H1 (cell line): ENCODE measurements at regions not wholly inside any gene's neighbourhood (a gene's known extent, or its start where the extent isn't known, plus 50 kb on each side); places are given as distances from the start of the nearest gene placed in this dataset.

Source experiments
- CTCF ChIA-PET: fragments of 300-600 bp; sonication (Branson Sonifier 250); formaldehyde crosslinking; loops from one replicate; lab custom pipeline; 2021; ENCODE audit not compliant: partially characterized antibody; lab: Charles Lee
- POLR2A ChIA-PET: fragments of 300-600 bp; sonication (Branson Sonifier 250); formaldehyde crosslinking; loops from one replicate; lab custom pipeline; 2021; ENCODE audit warnings: inconsistent platforms; ENCODE audit not compliant: partially characterized antibody; lab: Charles Lee
- DNase-seq, 2 experiments: peaks; one replicate each; pipeline versions ENCODE4 v3.0.0 to v3.0.0-alpha.2; 2010 to 2022; ENCODE audit warnings: low spot score in 2 of 2, low read depth in 1 of 2, mixed read lengths in 1 of 2
- FAIRE-seq: peaks from 2 replicates; lab custom pipeline; 2011; peaks lifted over from hg19 to GRCh38; lab: Jason Lieb, UNC
- H2AFZ ChIP-seq: 2 replicates; pipeline ENCODE4 v1.8.1; 2012; ENCODE audit warnings: low read length, inconsistent platforms
- H2AK5ac ChIP-seq: 2 replicates; pipeline ENCODE4 v1.6.1; 2013; ENCODE audit warnings: low read depth, low read length
- H2BK120ac ChIP-seq: replicated peaks from 2 replicates; pipeline ENCODE3; 2013; ENCODE audit warnings: low read depth, low read length, inconsistent platforms
- H2BK12ac ChIP-seq: 2 replicates; pipeline ENCODE4 v1.6.1; 2013; ENCODE audit warnings: low read depth, low read length
- H2BK15ac ChIP-seq: 2 replicates; pipeline ENCODE4 v1.6.1; 2013; ENCODE audit warnings: low read length
- H2BK20ac ChIP-seq: 2 replicates; pipeline ENCODE4 v1.6.1; 2013; ENCODE audit warnings: low read length
- H2BK5ac ChIP-seq: 2 replicates; pipeline ENCODE4 v1.6.1; 2013; ENCODE audit warnings: low read depth, low read length
- H3K14ac ChIP-seq: 2 replicates; pipeline ENCODE4 v1.6.1; 2013; ENCODE audit warnings: inconsistent platforms; ENCODE audit not compliant: insufficient read length
- H3K18ac ChIP-seq: 2 replicates; pipeline ENCODE4 v1.6.1; 2013; ENCODE audit warnings: low read length; ENCODE audit errors: extremely low read depth
- H3K23ac ChIP-seq: 2 replicates; pipeline ENCODE4 v1.6.1; 2013; ENCODE audit warnings: inconsistent platforms; ENCODE audit not compliant: insufficient read length
- H3K23me2 ChIP-seq: 2 replicates; pipeline ENCODE4 v1.6.1; 2013; ENCODE audit warnings: low read depth, low read length
- H3K27ac ChIP-seq: 2 replicates; pipeline ENCODE4 v1.6.1; 2011; ENCODE audit warnings: low read depth, low read length, inconsistent platforms
- H3K27me3 ChIP-seq, 4 experiments: replicated peaks in 1 of 4; 1 replicate in 1 of 4; 2 replicates in 3 of 4; pipeline versions ENCODE4 v1.6.1 to v1.8.1; 2011 to 2013; ENCODE audit warnings: low read length in 3 of 4, mild to moderate bottlenecking in 3 of 4, inconsistent platforms in 2 of 4, mixed read lengths in 2 of 4, moderate library complexity in 1 of 4; ENCODE audit not compliant: control insufficient read depth in 3 of 4, insufficient read depth in 3 of 4; ENCODE audit errors: extremely low read depth in 1 of 4
- H3K36me3 ChIP-seq, 4 experiments: 2 replicates each; pipeline versions ENCODE4 v1.6.1 to v1.8.1; 2011 to 2013; ENCODE audit warnings: mild to moderate bottlenecking in 4 of 4, low read length in 3 of 4, moderate library complexity in 2 of 4, control low read depth in 1 of 4, inconsistent platforms in 1 of 4; ENCODE audit not compliant: insufficient read depth in 4 of 4, control insufficient read depth in 2 of 4
- H3K4ac ChIP-seq: replicated peaks from 2 replicates; pipeline ENCODE3; 2013; ENCODE audit warnings: low read length, low read depth, mixed read lengths, inconsistent platforms; ENCODE audit not compliant: insufficient read length
- H3K4me1 ChIP-seq, 4 experiments: replicated peaks in 1 of 4; 1 replicate in 1 of 4; 2 replicates in 3 of 4; pipeline versions ENCODE4 v1.6.1 to v1.8.1; 2011 to 2013; ENCODE audit warnings: low read length in 3 of 4, inconsistent platforms in 2 of 4, mixed read lengths in 1 of 4; ENCODE audit not compliant: insufficient read depth in 4 of 4, control insufficient read depth in 3 of 4
- H3K4me2 ChIP-seq, 2 experiments: 2 replicates each; pipeline versions ENCODE4 v1.6.1 to v1.8.1; 2011 to 2013; ENCODE audit warnings: low read depth in 2 of 2, low read length in 2 of 2, control low read depth in 1 of 2, inconsistent platforms in 1 of 2, mild to moderate bottlenecking in 1 of 2; ENCODE audit not compliant: insufficient read depth in 1 of 2
- H3K4me3 ChIP-seq, 4 experiments: fragments of 200-600, 300-600 bp in 1 of 4; sonication (generic), shearing (Covaris generic), sonication (Bioruptor Twin) in 1 of 4; 2 replicates each; pipeline versions ENCODE4 v1.5.1 to v1.8.1; 2011 to 2016; ENCODE audit warnings: low read length in 4 of 4, low read depth in 3 of 4, control low read depth in 2 of 4, inconsistent platforms in 2 of 4, mild to moderate bottlenecking in 2 of 4, mixed read lengths in 1 of 4, moderate library complexity in 1 of 4; ENCODE audit not compliant: insufficient read depth in 2 of 4; ENCODE audit errors: extremely low read depth in 1 of 4
- H3K56ac ChIP-seq: replicated peaks from 2 replicates; pipeline ENCODE3; 2013; ENCODE audit warnings: low read depth, mild to moderate bottlenecking, mixed read lengths, low read length, inconsistent platforms; ENCODE audit not compliant: insufficient read length
- H3K79me1 ChIP-seq: 2 replicates; pipeline ENCODE4 v1.6.1; 2013; ENCODE audit warnings: low read depth, low read length, control low read depth
- H3K79me2 ChIP-seq, 2 experiments: 2 replicates each; pipeline versions ENCODE4 v1.6.1 to v1.8.1; 2012 to 2013; ENCODE audit warnings: low read length in 2 of 2, mild to moderate bottlenecking in 2 of 2, inconsistent platforms in 1 of 2; ENCODE audit not compliant: insufficient read depth in 2 of 2, control insufficient read depth in 1 of 2
- H3K9ac ChIP-seq, 4 experiments: replicated peaks in 1 of 4; 1 replicate in 1 of 4; 2 replicates in 3 of 4; pipeline versions ENCODE4 v1.6.1 to v1.8.1; 2011 to 2013; ENCODE audit warnings: low read depth in 3 of 4, low read length in 3 of 4, control low read depth in 2 of 4, mild to moderate bottlenecking in 2 of 4, moderate library complexity in 2 of 4, inconsistent platforms in 1 of 4; ENCODE audit errors: extremely low read depth in 1 of 4
- H3K9me3 ChIP-seq, 2 experiments: 2 replicates each; pipeline versions ENCODE4 v1.6.1 to v1.8.1; 2012 to 2013; ENCODE audit warnings: mild to moderate bottlenecking in 2 of 2, moderate library complexity in 2 of 2, control low read depth in 1 of 2, inconsistent platforms in 1 of 2, low read depth in 1 of 2, low read length in 1 of 2, mixed read lengths in 1 of 2; ENCODE audit not compliant: insufficient read depth in 2 of 2
- H4K20me1 ChIP-seq, 2 experiments: replicated peaks in 1 of 2; 2 replicates each; pipeline versions ENCODE3 to v1.8.1; 2011 to 2013; ENCODE audit warnings: inconsistent platforms in 2 of 2, low read length in 2 of 2, mild to moderate bottlenecking in 1 of 2; ENCODE audit not compliant: insufficient read depth in 2 of 2, control insufficient read depth in 1 of 2
- H4K5ac ChIP-seq: 2 replicates; pipeline ENCODE4 v1.6.1; 2013; ENCODE audit warnings: low read length, low read depth, mixed read lengths, inconsistent platforms; ENCODE audit not compliant: insufficient read length
- H4K8ac ChIP-seq: 2 replicates; pipeline ENCODE4 v1.8.0; 2013; ENCODE audit warnings: mild to moderate bottlenecking, moderate library complexity, low read length, inconsistent platforms; ENCODE audit not compliant: insufficient read depth; ENCODE audit errors: extremely low read depth
- H4K91ac ChIP-seq: replicated peaks from 2 replicates; pipeline ENCODE3; 2013; ENCODE audit warnings: low read length, mixed read lengths, inconsistent platforms; ENCODE audit not compliant: insufficient read length
- CBX5 ChIP-seq: fragments of 300-800, 300-1000 bp; sonication (generic); IDR thresholded peaks from 2 replicates; pipeline ENCODE4 v1.7.1; 2016; ENCODE audit warnings: antibody characterized with exemption, low read length, low read depth
- CHD2 ChIP-seq: IDR thresholded peaks from 2 replicates; pipeline ENCODE4 v1.6.1; 2012; ENCODE audit warnings: low read length, improper control_type of control experiment
- CREB1 ChIP-seq: IDR thresholded peaks from 2 replicates; pipeline ENCODE4 v1.6.1; 2012; ENCODE audit warnings: inconsistent platforms
- EZH2 ChIP-seq: fragments of 200-600 bp; sonication (generic); IDR thresholded peaks from 2 replicates; pipeline ENCODE4 v1.7.1; 2012; ENCODE audit warnings: low read depth, mild to moderate bottlenecking, moderate library complexity, low read length, inconsistent platforms; ENCODE audit not compliant: severe bottlenecking
- FOSL1 ChIP-seq: IDR thresholded peaks from 2 replicates; pipeline ENCODE4 v1.6.1; 2011; ENCODE audit warnings: mild to moderate bottlenecking, low read depth, low read length, moderate library complexity; ENCODE audit not compliant: insufficient read depth
- GTF2F1 ChIP-seq: IDR thresholded peaks from 2 replicates; pipeline ENCODE4 v1.6.1; 2012; ENCODE audit warnings: low read depth, low read length, improper control_type of control experiment, borderline replicate concordance
- NANOG ChIP-seq: IDR thresholded peaks from 2 replicates; pipeline ENCODE4 v1.6.1; 2011; ENCODE audit warnings: low read length, low read depth, mild to moderate bottlenecking, inconsistent platforms; ENCODE audit not compliant: insufficient read depth, poor library complexity, severe bottlenecking
- SAP30 ChIP-seq: fragments of 300-600 bp; sonication (generic); IDR thresholded peaks from 2 replicates; pipeline ENCODE4 v1.7.1; 2012; ENCODE audit warnings: low read length, moderate library complexity, mild to moderate bottlenecking, inconsistent platforms; ENCODE audit not compliant: insufficient read depth, insufficient replicate concordance
- SP4 ChIP-seq: IDR thresholded peaks from 2 replicates; pipeline ENCODE4 v1.6.1; 2012; ENCODE audit warnings: low read length, inconsistent platforms
- SUZ12 ChIP-seq: fragments of 200-600 bp; sonication (generic); IDR thresholded peaks from 2 replicates; pipeline ENCODE4 v1.6.1; 2012; ENCODE audit warnings: mild to moderate bottlenecking, inconsistent platforms, low read length, moderate library complexity, mixed read lengths
- YY1 ChIP-seq: IDR thresholded peaks from 2 replicates; pipeline ENCODE4 v1.6.1; 2011; ENCODE audit warnings: low read depth, mild to moderate bottlenecking, low read length
- WGBS, 2 experiments: shearing (Covaris generic) in 1 of 2; methylation state at CpG; one replicate each; pipeline versions ENCODE4 v1.1.6 to v1.1.7; 2013 to 2015; ENCODE audit warnings: low lambda C conversion rate in 2 of 2, mixed read lengths in 2 of 2, inconsistent platforms in 1 of 2, low coverage in 1 of 2, missing lambda C conversion rate in 1 of 2; ENCODE audit not compliant: insufficient replicate concordance in 2 of 2, insufficient coverage in 1 of 2, insufficient read length in 1 of 2; ENCODE audit errors: extremely low coverage in 1 of 2, missing lambda C conversion rate in 1 of 2; 5-methylcytosine and 5-hydroxymethylcytosine counted together

- Histone ChIP-seq H3K4me2 (no peak overlapping the region), H3K18ac (no peak overlapping the region), H2BK15ac (no peak overlapping the region), H2AFZ (peak overlapping the region; percentile 88), H3K9me3 (no peaks in the 10 kb centered on the region), H3K9ac (no peak overlapping the region), H3K79me1 (no peaks in the 10 kb centered on the region), H3K79me2 (no peaks in the 10 kb centered on the region), H3K4me3 (no peak overlapping the region), H2BK5ac (no peak overlapping the region), H3K27me3 (no peaks in the 10 kb centered on the region), H2BK120ac (no peak overlapping the region), H4K91ac (no peak overlapping the region), H3K36me3 (no peaks in the 10 kb centered on the region), H2AK5ac (no peak overlapping the region), H3K23ac (no peak overlapping the region), H3K4ac (no peak overlapping the region), H4K5ac (no peak overlapping the region), H3K14ac (no peak overlapping the region), H2BK12ac (no peak overlapping the region), H3K23me2 (no peaks in the 10 kb centered on the region; the same call in 1 of the 2 replicates), H4K20me1 (no peaks in the 10 kb centered on the region), H3K27ac (no peak overlapping the region), H2BK20ac (no peak overlapping the region), H3K4me1 (peaks cover 0 to 4% (median 0%) of the 10 kb centered on the region in 4 experiments; a peak in 3 of 7 replicates), H4K8ac (no peak overlapping the region), H3K56ac (no peak overlapping the region)
- ChIA-PET POLR2A (interaction anchor here (0.6 kb wide), 1 partner anchor 362 kb away, joined by 3 read pairs; no protein-coding TSS in a partner anchor), CTCF (interaction anchor here (0.7 to 1.1 kb wide), 2 partner anchors 85 to 357 kb away, joined by 3 read pairs; no protein-coding TSS in a partner anchor)
- WGBS, 2 experiments, result 85% methylated on average over 8 of the region's 10 CpGs; no CpG with 5 or more reads in 1 of the 2 experiments
- FAIRE-seq, result no peak
- DNase-seq, result no peak
- TF ChIP-seq SP4 (no peak), SUZ12 (no peak), CREB1 (no peak), YY1 (no peak), GTF2F1 (no peak), NANOG (no peak), CBX5 (no peak), EZH2 (no peak), SAP30 (no peak), CHD2 (no peak), FOSL1 (no peak)
These were observed 207.4 kb upstream of the RUNX1 start for GRCh38 chr21:35256468-35256988.
